Femur (tissue), 1 donor: ENCODE measurements at regions not wholly inside any gene's neighbourhood (a gene's known extent, or its start where the extent isn't known, plus 50 kb on each side); places are given as distances from the start of the nearest gene placed in this dataset.

Experiments used
- DNase-seq: peaks from one replicate; pipeline ENCODE4 v3.0.0-alpha.2; 2017

DNA sequence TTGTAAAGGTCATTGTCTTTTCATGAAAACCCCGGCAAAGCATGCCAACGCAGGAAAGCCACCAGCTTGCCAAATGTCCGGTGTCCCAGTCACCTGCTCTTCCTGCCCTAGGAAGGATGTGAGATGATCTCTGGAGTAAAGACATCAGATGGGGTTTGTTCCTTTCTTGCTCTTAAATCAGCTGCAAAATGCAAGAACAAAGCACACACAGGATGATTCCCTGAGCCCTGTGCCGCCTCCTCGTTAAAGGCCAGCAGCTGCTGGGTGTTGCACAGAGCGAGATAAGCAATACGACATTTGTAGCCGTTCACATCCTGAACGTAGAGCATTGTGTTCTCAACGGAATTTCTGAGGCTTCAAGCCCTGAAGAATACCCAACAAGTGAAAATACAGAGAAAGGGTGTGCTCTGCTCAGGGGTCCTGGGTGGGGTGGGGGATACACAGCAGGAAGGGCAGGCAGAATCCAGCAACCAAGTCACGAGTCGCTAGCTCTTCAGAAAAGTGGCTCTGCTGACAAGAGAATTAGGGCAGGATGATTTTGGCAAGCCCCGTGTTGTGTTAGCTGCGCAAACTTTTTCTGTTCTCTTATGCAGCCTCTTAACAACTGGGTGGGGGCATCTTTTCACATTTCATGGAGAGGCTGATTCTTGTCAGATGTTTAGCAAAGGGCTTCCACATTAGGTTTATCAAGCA lies 229.2 kb upstream of the MAP3K1 start:
- DNase-seq = peak; percentile 72

DNA sequence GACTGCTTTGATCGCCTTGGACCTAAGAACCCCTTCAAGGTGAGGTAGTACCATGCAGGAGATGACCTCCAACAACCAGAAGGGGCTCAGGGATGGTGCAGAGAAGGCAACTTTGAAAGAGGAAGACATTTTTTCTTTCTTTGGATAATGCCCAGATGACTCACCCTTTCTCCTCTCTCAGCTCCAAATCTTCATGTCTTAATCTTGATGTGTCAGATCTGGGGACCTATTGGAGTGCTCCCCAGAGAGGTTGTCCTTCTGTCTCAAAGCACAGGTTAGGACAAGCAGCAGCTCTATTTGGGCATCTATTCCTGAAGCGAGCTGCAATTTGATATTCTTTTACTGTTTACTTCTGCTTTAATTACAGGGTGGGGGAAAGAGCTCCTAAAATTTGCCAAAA lies 229.9 kb upstream of the MAP3K1 start:
- DNase-seq = no peak

DNA sequence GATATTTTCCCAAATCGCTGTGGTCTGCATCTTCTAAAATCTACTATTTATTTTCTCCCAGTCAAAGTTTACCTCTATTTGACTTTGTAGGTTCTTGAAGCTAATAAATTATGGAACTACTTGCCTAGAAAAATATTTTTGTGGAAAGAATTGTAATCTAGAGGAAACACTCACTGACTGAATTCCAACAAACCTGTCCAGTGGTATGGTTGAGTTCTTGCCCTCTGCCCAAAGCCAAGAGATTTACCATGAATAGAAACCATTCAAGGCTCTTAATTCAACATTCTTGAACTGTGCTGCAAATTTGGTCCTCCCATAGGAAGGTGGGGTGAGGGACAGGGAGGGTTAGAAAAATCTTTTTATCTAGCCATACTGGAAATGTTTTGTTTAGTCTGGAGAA lies 233.9 kb upstream of the MAP3K1 start:
- no peak for DNase-seq

DNA sequence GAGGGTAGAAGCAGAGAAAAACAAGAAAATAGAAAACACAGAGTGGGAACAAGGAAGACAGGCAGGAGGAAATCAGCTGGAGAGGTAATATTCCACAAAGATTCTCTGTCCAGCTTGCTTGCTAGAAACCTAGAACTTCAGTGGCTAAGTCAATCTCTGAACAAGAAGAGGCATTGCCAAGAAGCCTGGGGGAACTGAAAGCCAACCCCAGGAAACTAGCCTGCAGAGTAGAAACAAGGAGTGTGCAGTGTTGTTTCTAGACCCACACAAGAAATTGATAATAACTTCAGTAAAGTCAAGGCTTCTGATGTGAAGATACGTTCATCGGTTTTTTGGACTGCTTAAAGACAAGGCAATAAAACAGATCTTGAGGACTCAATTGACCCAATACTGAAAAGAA lies 234.5 kb upstream of the MAP3K1 start:
- no peak for DNase-seq

DNA sequence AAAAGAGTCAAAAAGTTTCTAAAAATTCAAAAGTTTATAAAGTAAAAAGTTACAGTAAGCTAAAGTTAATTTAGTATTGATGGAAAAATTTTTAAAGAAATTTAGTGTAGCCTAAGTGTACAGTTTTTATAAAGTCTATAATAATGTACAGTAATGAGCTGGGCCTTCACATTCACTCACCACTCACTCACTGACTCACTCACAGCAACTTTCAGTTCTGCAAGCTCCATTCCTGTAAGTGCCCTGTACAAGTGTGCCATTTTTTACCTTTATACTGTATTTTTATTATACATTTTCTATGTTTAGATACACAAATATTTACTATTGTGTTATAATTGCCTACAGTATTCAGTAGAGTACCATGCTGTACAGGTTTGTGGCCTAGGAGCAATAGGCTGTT lies 239.5 kb upstream of the MAP3K1 start:
- DNase-seq = no peak

DNA sequence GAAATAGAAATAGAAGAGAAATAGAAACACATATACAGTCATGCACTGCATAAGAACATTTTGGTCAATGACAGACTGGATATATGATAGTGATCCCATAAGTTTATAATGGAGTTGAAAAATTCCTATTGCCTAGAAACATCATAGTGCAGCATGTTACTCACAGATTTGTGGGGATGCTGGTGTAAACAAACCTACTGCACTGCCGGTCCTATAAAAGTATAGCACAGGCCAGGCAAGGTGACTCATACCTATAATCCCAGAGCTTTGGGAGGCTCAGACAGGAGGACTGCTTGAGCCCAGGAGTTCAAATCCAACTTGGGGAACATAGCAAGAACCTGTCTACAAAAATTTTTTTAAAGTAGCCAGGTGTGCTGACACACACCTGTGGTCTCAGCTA lies 240.6 kb upstream of the MAP3K1 start:
- no peak for DNase-seq

DNA sequence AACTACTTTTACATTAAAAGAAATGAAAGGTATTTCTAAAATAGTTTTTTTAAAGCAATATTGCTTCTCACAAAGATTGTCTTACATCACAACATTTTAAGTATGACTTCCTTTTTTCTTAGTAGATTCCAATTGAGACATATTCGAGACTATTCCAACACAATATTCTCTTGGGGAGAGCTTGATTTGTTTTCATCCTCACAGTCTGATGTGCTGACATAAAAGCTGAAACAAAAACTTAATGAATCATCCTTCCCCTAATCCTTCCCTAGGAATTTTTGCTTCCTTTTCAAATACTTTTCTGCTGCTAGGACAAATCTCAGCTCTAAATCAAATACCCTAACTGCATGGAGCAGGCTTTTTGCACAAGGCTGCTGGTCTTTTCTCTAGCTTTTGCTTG lies 245.8 kb upstream of the MAP3K1 start:
- DNase-seq = no peak

DNA sequence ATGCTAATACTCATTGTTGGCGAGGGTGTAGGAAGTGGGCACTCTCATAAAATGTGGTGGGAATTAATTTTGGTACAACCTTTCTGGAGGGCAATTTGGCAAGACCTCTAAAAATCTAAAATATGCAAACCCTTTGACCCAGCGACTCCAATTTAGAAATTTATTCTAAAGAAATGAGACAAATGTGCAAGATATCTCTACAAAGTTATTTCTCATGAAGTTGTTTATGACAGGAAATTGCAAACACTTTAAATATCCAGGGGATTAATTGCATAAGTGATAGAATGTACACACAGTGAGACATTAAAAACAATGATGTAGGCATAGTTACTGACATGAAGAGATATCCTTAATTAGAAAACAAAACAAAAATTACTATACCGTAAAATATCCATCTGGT lies 246.3 kb upstream of the MAP3K1 start:
- DNase-seq = no peak

DNA sequence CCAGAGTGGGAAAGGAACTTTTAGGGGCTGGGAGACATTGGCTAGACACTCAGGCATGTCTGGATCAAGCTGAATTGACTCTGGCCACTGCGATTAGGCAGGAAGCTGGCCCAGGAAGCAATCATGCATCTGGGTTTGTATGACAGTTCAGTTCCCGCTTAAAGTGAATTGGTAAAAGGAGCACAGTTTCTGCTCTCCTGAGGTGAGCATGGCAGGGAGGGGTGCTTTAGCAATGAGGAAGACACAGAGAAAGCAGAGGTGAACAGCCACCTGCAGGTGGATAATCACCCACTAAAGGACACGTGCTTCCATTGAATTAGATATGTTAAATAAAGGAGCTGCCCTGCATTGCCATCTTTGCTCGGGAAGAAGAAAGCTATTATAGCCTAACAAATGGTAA lies 248.1 kb upstream of the MAP3K1 start:
- no peak for DNase-seq

DNA sequence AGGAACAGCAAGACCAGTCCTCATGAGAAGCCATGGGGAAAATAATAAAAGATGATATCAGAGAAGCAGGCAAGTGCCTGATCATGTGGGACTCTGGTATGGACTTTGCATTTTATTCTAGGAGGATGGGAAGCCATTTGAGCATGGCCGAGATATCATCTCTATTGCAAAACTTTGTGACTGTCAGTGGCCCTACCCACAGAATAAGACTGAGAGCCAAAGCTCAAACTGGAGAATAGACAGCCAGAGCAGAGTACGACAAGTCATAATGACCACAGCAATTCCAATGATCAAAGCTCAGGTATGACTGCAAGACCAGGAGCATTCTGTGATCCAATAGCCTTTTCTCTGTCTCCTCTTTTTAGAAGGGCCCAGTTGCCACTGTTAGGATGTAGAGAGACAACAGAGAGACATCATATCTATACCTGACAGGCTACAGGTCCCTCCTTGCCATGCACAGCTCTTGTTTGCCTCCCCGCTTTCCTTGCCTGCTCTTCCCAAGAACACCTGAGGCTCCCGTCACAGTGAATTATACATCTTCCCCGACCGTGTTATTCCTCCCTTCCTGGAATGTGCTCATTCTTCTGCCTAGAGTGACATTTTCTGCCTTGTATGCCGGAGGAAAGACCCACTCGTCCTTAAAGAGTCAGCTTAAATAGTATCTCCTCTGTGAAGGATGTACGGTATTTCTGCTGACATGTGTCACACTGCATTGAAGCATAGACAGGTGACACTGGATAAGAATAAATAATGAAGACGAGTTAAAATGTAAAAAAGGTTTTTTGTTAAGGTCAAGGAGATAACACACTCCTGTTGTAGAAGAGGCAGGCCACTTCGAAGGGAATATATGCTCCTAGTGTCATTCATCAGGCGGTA lies 248.7 kb upstream of the MAP3K1 start:
- no peak for DNase-seq

DNA sequence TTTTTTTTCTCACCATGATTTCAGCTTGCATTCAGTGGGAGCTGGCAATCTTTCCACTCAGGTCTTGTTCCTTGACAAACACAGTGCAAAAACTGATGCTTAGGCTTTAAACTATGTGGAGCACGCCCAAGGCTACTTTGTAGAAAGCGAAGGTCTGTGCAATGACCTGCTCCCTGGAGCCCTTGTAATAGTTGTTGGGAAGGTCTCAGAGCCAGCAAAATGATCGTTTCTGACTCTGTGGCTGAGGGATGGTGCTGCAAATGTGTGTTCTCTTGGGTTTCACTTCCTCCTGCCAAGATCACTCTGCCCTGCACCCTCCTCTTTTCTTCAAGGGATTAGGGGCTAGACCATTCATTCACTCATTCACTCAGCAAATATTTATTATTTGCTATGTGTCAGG lies 249.7 kb upstream of the MAP3K1 start:
- DNase-seq = no peak

DNA sequence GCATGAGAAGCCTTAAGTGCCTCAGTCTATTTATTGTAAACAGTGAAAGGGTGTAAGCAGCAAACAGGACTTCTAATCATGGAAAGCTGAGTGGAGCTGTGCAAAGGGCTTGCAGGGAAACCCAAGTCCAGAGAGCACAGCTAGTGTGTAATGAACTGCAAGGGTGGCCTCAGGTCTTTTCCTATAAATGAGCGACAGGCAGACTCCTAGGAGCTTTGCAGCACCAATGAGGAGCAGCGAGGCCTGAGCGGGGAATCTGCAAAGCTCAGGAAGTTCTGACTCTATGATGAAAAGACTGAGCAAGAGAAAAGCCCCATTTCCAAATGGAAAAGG lies 250.1 kb upstream of the MAP3K1 start:
- no peak for DNase-seq

DNA sequence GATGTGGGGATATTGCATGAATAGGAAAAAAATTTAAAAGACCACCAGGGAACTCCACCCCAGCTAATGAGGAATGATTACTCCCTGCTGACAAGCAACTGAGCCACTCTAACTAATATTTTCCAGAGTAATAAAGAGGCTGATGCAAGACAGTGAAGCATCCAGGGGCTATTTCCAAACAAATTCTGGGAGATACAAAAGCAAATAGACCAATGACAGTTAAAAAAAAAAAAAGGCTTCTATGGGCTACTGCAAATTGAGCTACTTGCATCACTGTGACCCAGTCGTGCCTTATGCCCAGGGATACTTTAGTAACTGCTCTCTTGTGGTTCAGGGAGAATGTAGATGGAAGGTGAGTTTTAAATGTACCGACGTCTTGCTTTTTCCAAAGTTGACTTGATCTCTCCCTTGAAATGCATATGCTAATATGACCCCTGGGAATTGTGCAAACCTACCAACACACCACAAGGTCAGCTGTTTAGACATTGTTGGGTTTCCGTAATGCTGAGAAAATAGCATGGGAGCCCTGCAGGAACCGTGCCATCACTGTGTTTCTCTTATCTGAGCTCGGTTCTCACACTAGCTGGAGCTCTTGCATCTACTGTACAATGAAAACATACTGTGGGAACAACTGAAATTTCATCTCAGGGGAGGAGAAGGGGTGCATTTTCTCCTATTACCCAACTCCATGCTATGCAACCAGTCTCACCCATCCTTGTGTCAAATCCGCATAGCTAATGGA lies 250.6 kb upstream of the MAP3K1 start:
- no peak for DNase-seq

DNA sequence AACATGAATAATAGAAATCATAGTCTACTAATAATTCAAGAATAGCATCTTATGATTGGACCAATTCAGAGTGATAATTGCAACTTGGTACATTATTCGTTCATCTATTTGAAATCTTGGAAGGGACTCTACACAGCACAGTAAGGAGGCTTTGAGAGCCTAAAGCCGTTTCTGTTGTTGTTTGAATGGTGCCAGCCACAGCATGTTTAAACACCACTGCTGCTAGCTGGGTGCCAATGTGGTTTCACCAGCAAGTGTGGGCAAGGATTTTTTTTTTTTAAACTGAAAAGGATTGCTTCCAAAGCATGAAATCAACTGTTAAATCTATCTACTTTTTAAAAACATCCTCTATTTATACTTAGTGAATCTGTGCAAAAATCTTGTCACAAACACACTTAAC lies 253.9 kb upstream of the MAP3K1 start:
- no peak for DNase-seq

DNA sequence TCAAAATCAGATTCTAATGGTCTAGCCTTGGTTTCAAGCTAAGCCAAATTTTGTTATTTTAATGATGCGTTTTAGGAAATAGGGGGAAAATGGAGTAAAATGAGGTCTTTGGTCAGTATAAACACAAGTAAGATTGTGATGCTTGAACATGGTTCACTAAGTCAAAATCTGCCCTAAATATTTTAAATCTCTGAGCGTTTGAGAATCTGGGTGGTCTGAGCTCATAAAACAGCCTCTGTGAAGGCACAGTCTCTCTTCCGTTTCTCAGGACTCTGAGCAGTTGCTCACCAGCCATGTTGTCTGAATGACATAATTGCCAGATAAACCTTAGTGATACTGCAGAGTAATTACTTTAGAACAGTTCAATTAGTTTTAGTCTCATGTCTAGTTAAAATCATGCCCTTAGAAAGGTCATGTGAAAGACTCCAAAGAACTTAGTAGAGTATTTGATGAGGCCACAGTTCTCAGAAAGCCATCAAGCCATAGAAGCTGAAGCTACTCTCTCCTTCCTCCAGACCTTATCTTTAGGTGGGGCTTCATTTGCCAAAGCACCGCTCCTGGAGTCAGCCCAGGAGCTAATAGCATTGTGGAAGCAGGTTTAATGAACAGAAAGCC lies 257.1 kb upstream of the MAP3K1 start:
- DNase-seq = no peak

DNA sequence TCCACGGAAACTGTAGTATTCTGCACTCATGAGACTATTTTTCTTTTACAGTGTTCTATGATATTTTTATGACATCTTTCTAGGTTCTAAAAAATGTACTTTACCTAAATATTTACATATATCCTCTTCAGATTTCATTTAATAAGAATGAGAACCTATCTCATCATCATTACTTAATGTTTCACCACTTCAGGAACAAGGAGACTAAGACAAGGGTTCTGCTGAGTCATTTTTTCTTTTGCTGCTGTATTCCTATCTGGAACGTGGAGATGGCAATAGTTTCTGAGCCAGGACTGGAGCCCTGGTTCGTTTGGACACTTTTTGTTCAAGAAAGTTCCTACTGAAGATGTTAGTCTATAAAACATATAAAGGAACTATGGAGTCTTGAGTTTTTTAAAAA lies 258.2 kb upstream of the MAP3K1 start:
- DNase-seq = no peak

DNA sequence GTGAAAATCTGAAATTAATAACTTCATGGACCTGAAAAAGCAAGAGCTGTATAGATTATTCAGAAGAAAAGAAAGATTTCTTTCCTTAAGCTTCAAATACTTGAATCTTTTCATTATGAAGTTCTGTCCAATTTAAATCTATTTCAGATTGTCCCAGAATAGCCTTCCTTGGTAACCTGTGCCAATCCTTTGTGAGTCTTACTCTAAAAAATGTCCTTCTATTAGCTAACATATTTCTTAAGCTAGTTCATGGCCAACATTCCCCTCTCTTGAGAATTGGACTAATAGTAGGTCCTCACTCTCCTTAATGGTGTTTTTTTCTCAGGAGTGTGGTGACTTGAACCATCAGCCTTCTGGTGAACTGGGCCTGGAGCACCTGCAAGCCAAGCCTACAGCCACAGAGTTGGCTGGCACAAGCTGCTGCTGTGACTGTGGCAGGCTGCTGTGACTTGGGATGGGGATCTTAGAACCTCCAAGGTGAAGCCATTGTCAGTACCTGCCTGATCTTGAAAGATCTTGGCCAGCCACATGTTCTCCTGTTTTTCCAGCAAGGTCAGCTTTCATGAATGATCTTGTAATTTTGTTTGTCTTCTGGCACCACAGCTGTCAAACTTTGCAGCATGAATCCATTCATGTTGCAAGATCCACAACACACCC lies 262.6 kb upstream of the MAP3K1 start:
- DNase-seq = no peak

DNA sequence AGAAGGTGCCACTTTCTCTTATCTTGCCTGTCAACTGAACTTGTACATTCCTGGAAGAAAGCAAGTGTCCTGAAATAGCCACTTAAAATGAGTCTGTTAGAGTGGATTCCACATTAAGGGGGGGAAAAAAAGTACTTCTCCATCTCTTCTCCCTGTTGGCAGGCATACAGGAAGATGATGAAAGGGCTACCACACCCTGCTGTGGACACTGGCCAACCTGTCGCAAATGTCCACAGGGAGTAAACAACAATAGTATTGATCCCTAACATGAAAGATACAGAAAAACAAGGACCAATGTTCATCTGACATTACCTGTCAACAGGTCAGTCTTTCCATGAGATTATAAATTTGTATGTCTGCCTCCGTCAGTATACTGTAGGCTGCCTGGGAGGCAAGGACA lies 265.1 kb upstream of the MAP3K1 start:
- DNase-seq = no peak

DNA sequence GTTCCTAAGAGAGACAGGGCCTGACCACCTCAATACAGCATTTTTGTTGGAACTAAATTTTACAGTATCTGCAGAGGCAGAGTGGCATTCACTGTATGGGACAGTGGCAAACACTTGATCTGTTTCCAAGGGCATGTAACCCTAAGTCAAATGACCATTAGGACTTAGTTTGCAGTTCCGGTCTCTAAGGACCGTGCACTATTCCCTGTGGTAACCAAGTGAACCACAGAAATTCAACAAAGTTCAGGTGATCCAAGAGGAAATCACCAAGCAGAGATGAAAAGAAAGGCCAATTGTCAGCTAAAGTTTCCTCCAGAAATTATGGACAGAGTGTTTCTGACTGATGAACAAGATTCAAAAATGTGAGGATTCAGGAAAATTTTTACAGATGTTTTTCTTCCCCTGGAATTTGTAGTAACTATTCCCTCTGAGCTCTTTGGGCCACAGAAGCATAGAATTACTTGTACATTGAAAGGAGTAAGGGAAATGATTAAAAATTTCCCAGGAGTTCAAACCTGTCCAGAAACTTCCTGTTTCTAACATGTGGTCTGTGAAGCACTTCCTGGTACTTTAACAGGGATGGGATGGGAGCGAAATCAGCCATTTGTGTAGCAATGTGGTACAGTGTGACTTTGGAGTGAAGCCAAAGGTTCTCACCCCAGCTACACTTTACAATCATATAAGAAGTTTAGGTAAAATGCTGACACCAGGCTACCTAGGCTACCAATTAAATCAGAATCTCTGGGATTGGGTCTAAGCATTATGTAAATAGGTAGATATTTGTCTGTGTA lies 266.1 kb upstream of the MAP3K1 start:
- no peak for DNase-seq

DNA sequence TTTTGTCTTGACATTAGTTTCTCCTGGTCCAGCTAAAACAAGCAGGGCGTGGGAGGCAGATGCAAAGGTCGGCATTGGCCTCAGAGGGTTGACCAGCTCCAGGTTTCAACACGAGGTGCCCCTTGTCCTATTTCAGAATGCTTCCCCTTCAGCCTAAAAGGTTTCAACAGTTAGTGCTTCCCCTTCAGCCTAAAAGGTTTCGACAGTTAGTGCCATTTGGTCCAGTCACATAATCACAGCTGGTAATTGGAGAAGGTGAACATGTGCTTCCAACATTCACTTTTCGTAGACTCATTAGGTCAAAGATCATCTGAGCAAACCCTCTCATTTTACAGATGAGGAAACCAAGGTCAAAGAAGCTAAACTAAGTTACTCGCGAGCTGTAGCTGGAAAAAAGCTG lies 270.3 kb upstream of the MAP3K1 start:
- no peak for DNase-seq

DNA sequence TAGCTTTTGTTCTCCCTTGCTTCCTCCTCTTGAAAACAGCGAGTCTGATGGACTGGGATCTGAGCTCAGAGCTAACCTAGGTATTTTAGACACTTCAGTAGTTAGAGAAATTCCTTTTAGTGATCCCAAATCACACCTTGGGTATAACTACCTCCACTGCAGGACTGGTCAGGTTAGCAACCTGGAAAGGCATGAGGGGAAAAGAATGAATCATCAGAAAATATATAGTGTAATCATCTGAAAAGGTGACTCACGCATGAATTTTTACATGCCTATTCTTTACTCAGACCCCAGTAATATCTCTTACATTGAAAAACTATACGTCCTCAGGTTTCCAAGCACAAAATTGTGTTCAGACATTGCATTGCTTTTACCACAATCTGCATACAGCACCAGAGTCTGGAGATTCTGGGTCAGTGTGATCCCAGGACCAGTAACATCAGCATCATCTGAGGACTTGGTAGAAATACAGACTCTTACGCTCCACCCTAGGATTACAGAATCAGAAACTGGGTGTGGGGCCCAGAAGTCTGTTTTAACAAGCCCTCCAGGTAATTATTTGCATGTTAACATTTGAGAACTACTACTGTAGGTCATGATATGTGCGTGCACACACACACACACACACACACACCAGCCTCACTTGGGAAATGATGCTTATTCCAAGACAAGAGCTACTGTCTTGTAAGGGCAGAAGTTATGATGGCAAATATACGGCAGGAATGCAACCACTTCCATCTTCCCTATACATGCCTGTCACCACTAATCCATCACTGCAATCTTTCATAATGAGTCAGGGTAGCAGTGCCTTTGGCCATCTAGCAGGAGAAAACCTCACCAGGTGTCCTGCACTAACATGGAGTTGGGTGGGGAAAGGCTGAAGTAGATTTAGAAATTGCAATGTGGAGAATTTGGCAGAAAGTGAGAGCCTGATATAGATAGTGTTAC lies 271.6 kb upstream of the MAP3K1 start:
- no peak for DNase-seq
